H1 (cell line): ENCODE measurements at regions not wholly inside any gene's neighbourhood (a gene's known extent, or its start where the extent isn't known, plus 50 kb on each side); places are given as distances from the start of the nearest gene placed in this dataset.

Source experiments
- CTCF ChIA-PET: fragments of 300-600 bp; sonication (Branson Sonifier 250); formaldehyde crosslinking; loops from one replicate; lab custom pipeline; 2021; ENCODE audit not compliant: partially characterized antibody; lab: Charles Lee
- POLR2A ChIA-PET: fragments of 300-600 bp; sonication (Branson Sonifier 250); formaldehyde crosslinking; loops from one replicate; lab custom pipeline; 2021; ENCODE audit warnings: inconsistent platforms; ENCODE audit not compliant: partially characterized antibody; lab: Charles Lee
- DNase-seq, 2 experiments: peaks; one replicate each; pipeline versions ENCODE4 v3.0.0 to v3.0.0-alpha.2; 2010 to 2022; ENCODE audit warnings: low spot score in 2 of 2, low read depth in 1 of 2, mixed read lengths in 1 of 2
- FAIRE-seq: peaks from 2 replicates; lab custom pipeline; 2011; peaks lifted over from hg19 to GRCh38; lab: Jason Lieb, UNC
- H2AFZ ChIP-seq: 2 replicates; pipeline ENCODE4 v1.8.1; 2012; ENCODE audit warnings: low read length, inconsistent platforms
- H2AK5ac ChIP-seq: 2 replicates; pipeline ENCODE4 v1.6.1; 2013; ENCODE audit warnings: low read depth, low read length
- H2BK120ac ChIP-seq: replicated peaks from 2 replicates; pipeline ENCODE3; 2013; ENCODE audit warnings: low read depth, low read length, inconsistent platforms
- H2BK12ac ChIP-seq: 2 replicates; pipeline ENCODE4 v1.6.1; 2013; ENCODE audit warnings: low read depth, low read length
- H2BK15ac ChIP-seq: 2 replicates; pipeline ENCODE4 v1.6.1; 2013; ENCODE audit warnings: low read length
- H2BK20ac ChIP-seq: 2 replicates; pipeline ENCODE4 v1.6.1; 2013; ENCODE audit warnings: low read length
- H2BK5ac ChIP-seq: 2 replicates; pipeline ENCODE4 v1.6.1; 2013; ENCODE audit warnings: low read depth, low read length
- H3K14ac ChIP-seq: 2 replicates; pipeline ENCODE4 v1.6.1; 2013; ENCODE audit warnings: inconsistent platforms; ENCODE audit not compliant: insufficient read length
- H3K18ac ChIP-seq: 2 replicates; pipeline ENCODE4 v1.6.1; 2013; ENCODE audit warnings: low read length; ENCODE audit errors: extremely low read depth
- H3K23ac ChIP-seq: 2 replicates; pipeline ENCODE4 v1.6.1; 2013; ENCODE audit warnings: inconsistent platforms; ENCODE audit not compliant: insufficient read length
- H3K23me2 ChIP-seq: 2 replicates; pipeline ENCODE4 v1.6.1; 2013; ENCODE audit warnings: low read depth, low read length
- H3K27ac ChIP-seq: 2 replicates; pipeline ENCODE4 v1.6.1; 2011; ENCODE audit warnings: low read depth, low read length, inconsistent platforms
- H3K27me3 ChIP-seq, 4 experiments: replicated peaks in 1 of 4; 1 replicate in 1 of 4; 2 replicates in 3 of 4; pipeline versions ENCODE4 v1.6.1 to v1.8.1; 2011 to 2013; ENCODE audit warnings: low read length in 3 of 4, mild to moderate bottlenecking in 3 of 4, inconsistent platforms in 2 of 4, mixed read lengths in 2 of 4, moderate library complexity in 1 of 4; ENCODE audit not compliant: control insufficient read depth in 3 of 4, insufficient read depth in 3 of 4; ENCODE audit errors: extremely low read depth in 1 of 4
- H3K36me3 ChIP-seq, 4 experiments: 2 replicates each; pipeline versions ENCODE4 v1.6.1 to v1.8.1; 2011 to 2013; ENCODE audit warnings: mild to moderate bottlenecking in 4 of 4, low read length in 3 of 4, moderate library complexity in 2 of 4, control low read depth in 1 of 4, inconsistent platforms in 1 of 4; ENCODE audit not compliant: insufficient read depth in 4 of 4, control insufficient read depth in 2 of 4
- H3K4ac ChIP-seq: replicated peaks from 2 replicates; pipeline ENCODE3; 2013; ENCODE audit warnings: low read length, low read depth, mixed read lengths, inconsistent platforms; ENCODE audit not compliant: insufficient read length
- H3K4me1 ChIP-seq, 4 experiments: replicated peaks in 1 of 4; 1 replicate in 1 of 4; 2 replicates in 3 of 4; pipeline versions ENCODE4 v1.6.1 to v1.8.1; 2011 to 2013; ENCODE audit warnings: low read length in 3 of 4, inconsistent platforms in 2 of 4, mixed read lengths in 1 of 4; ENCODE audit not compliant: insufficient read depth in 4 of 4, control insufficient read depth in 3 of 4
- H3K4me2 ChIP-seq, 2 experiments: 2 replicates each; pipeline versions ENCODE4 v1.6.1 to v1.8.1; 2011 to 2013; ENCODE audit warnings: low read depth in 2 of 2, low read length in 2 of 2, control low read depth in 1 of 2, inconsistent platforms in 1 of 2, mild to moderate bottlenecking in 1 of 2; ENCODE audit not compliant: insufficient read depth in 1 of 2
- H3K4me3 ChIP-seq, 4 experiments: fragments of 200-600, 300-600 bp in 1 of 4; sonication (generic), shearing (Covaris generic), sonication (Bioruptor Twin) in 1 of 4; 2 replicates each; pipeline versions ENCODE4 v1.5.1 to v1.8.1; 2011 to 2016; ENCODE audit warnings: low read length in 4 of 4, low read depth in 3 of 4, control low read depth in 2 of 4, inconsistent platforms in 2 of 4, mild to moderate bottlenecking in 2 of 4, mixed read lengths in 1 of 4, moderate library complexity in 1 of 4; ENCODE audit not compliant: insufficient read depth in 2 of 4; ENCODE audit errors: extremely low read depth in 1 of 4
- H3K56ac ChIP-seq: replicated peaks from 2 replicates; pipeline ENCODE3; 2013; ENCODE audit warnings: low read depth, mild to moderate bottlenecking, mixed read lengths, low read length, inconsistent platforms; ENCODE audit not compliant: insufficient read length
- H3K79me1 ChIP-seq: 2 replicates; pipeline ENCODE4 v1.6.1; 2013; ENCODE audit warnings: low read depth, low read length, control low read depth
- H3K79me2 ChIP-seq, 2 experiments: 2 replicates each; pipeline versions ENCODE4 v1.6.1 to v1.8.1; 2012 to 2013; ENCODE audit warnings: low read length in 2 of 2, mild to moderate bottlenecking in 2 of 2, inconsistent platforms in 1 of 2; ENCODE audit not compliant: insufficient read depth in 2 of 2, control insufficient read depth in 1 of 2
- H3K9ac ChIP-seq, 4 experiments: replicated peaks in 1 of 4; 1 replicate in 1 of 4; 2 replicates in 3 of 4; pipeline versions ENCODE4 v1.6.1 to v1.8.1; 2011 to 2013; ENCODE audit warnings: low read depth in 3 of 4, low read length in 3 of 4, control low read depth in 2 of 4, mild to moderate bottlenecking in 2 of 4, moderate library complexity in 2 of 4, inconsistent platforms in 1 of 4; ENCODE audit errors: extremely low read depth in 1 of 4
- H3K9me3 ChIP-seq, 2 experiments: 2 replicates each; pipeline versions ENCODE4 v1.6.1 to v1.8.1; 2012 to 2013; ENCODE audit warnings: mild to moderate bottlenecking in 2 of 2, moderate library complexity in 2 of 2, control low read depth in 1 of 2, inconsistent platforms in 1 of 2, low read depth in 1 of 2, low read length in 1 of 2, mixed read lengths in 1 of 2; ENCODE audit not compliant: insufficient read depth in 2 of 2
- H4K20me1 ChIP-seq, 2 experiments: replicated peaks in 1 of 2; 2 replicates each; pipeline versions ENCODE3 to v1.8.1; 2011 to 2013; ENCODE audit warnings: inconsistent platforms in 2 of 2, low read length in 2 of 2, mild to moderate bottlenecking in 1 of 2; ENCODE audit not compliant: insufficient read depth in 2 of 2, control insufficient read depth in 1 of 2
- H4K5ac ChIP-seq: 2 replicates; pipeline ENCODE4 v1.6.1; 2013; ENCODE audit warnings: low read length, low read depth, mixed read lengths, inconsistent platforms; ENCODE audit not compliant: insufficient read length
- H4K8ac ChIP-seq: 2 replicates; pipeline ENCODE4 v1.8.0; 2013; ENCODE audit warnings: mild to moderate bottlenecking, moderate library complexity, low read length, inconsistent platforms; ENCODE audit not compliant: insufficient read depth; ENCODE audit errors: extremely low read depth
- H4K91ac ChIP-seq: replicated peaks from 2 replicates; pipeline ENCODE3; 2013; ENCODE audit warnings: low read length, mixed read lengths, inconsistent platforms; ENCODE audit not compliant: insufficient read length
- ASH2L ChIP-seq: fragments of 200-600, 300-600 bp; sonication (generic); IDR thresholded peaks from one replicate; pipeline ENCODE4 v1.7.1; 2017; ENCODE audit warnings: low read length
- CREB1 ChIP-seq: IDR thresholded peaks from 2 replicates; pipeline ENCODE4 v1.6.1; 2012; ENCODE audit warnings: inconsistent platforms
- HDAC2 ChIP-seq, 2 experiments: fragments of 300-600 bp in 1 of 2; sonication (generic) in 1 of 2; IDR thresholded peaks; 2 replicates each; pipeline ENCODE4 v1.6.1; 2011 to 2012; ENCODE audit warnings: low read depth in 2 of 2, low read length in 2 of 2, mild to moderate bottlenecking in 2 of 2, moderate library complexity in 2 of 2, borderline replicate concordance in 1 of 2, inconsistent platforms in 1 of 2
- KDM5A ChIP-seq: fragments of 200-600 bp; IDR thresholded peaks from 2 replicates; pipeline ENCODE4 v1.7.1; 2012; ENCODE audit warnings: mild to moderate bottlenecking, low read length, inconsistent platforms, mixed read lengths
- MAFK ChIP-seq: IDR thresholded peaks from 2 replicates; pipeline ENCODE4 v1.6.1; 2012; ENCODE audit warnings: low read depth, mild to moderate bottlenecking, improper control_type of control experiment, low read length
- POU5F1 ChIP-seq: IDR thresholded peaks from 2 replicates; pipeline ENCODE4 v1.6.1; 2011; ENCODE audit warnings: low read depth, mild to moderate bottlenecking, low read length, moderate library complexity
- SP1 ChIP-seq: IDR thresholded peaks from 2 replicates; pipeline ENCODE4 v1.6.1; 2011; ENCODE audit warnings: low read depth, low read length
- SUZ12 ChIP-seq: fragments of 200-600 bp; sonication (generic); IDR thresholded peaks from 2 replicates; pipeline ENCODE4 v1.6.1; 2012; ENCODE audit warnings: mild to moderate bottlenecking, inconsistent platforms, low read length, moderate library complexity, mixed read lengths
- TBP ChIP-seq: IDR thresholded peaks from 2 replicates; pipeline ENCODE4 v1.6.1; 2011; ENCODE audit warnings: low read depth, low read length, improper control_type of control experiment
- YY1 ChIP-seq: IDR thresholded peaks from 2 replicates; pipeline ENCODE4 v1.6.1; 2011; ENCODE audit warnings: low read depth, mild to moderate bottlenecking, low read length
- ZNF274 ChIP-seq: IDR thresholded peaks from 2 replicates; pipeline ENCODE4 v1.7.0; 2012; ENCODE audit warnings: low read length, borderline replicate concordance; ENCODE audit errors: extremely low read depth
- TF ChIP-seq, protein P1 (sequence below): IDR thresholded peaks from 2 replicates; pipeline ENCODE4 v1.6.1; 2012; ENCODE audit warnings: inconsistent platforms

- H2BK20ac ChIP-seq = no peak overlapping the region
- no peak overlapping the region for H4K5ac ChIP-seq
- TF ChIP-seq ASH2L (no peak), MAFK (no peak), SP1 (no peak), CREB1 (no peak), TBP (no peak), YY1 (no peak), HDAC2 (IDR thresholded peaks at IDR 0.05; ENCODE audit: borderline replicate concordance in 1 of 2, low read depth in 2 of 2, low read length in 2 of 2) (no peak), ZNF274 (no peak), KDM5A (no peak), POU5F1 (no peak), SUZ12 (no peak)
- TF ChIP-seq, protein P1, sequence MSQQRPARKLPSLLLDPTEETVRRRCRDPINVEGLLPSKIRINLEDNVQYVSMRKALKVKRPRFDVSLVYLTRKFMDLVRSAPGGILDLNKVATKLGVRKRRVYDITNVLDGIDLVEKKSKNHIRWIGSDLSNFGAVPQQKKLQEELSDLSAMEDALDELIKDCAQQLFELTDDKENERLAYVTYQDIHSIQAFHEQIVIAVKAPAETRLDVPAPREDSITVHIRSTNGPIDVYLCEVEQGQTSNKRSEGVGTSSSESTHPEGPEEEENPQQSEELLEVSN = no peak
- no peaks in the 10 kb centered on the region for H4K20me1 ChIP-seq
- no peak overlapping the region for H4K8ac ChIP-seq
- no peak overlapping the region for H3K23ac ChIP-seq
- no peak overlapping the region for H4K91ac ChIP-seq
- H3K79me2 ChIP-seq = no peaks in the 10 kb centered on the region
- H3K56ac ChIP-seq = no peak overlapping the region
- DNase-seq (no peak), FAIRE-seq (no peak)
- no peak overlapping the region for H2BK5ac ChIP-seq
- H3K4ac ChIP-seq = no peak overlapping the region
- H3K36me3 ChIP-seq = no peaks in the 10 kb centered on the region
- H2BK120ac ChIP-seq = no peak overlapping the region
- no peak overlapping the region for H3K9ac ChIP-seq
- no peaks in the 10 kb centered on the region for H3K23me2 ChIP-seq
- H3K27me3 ChIP-seq = no peaks in the 10 kb centered on the region
- H3K27ac ChIP-seq = no peak overlapping the region
- no peak overlapping the region for H3K4me3 ChIP-seq
- no peak overlapping the region for H3K14ac ChIP-seq
- no peak overlapping the region for H2AK5ac ChIP-seq
- H2BK12ac ChIP-seq = no peak overlapping the region
- H3K4me1 ChIP-seq = no peaks in the 10 kb centered on the region; a peak in 3 of 7 replicates
- H3K4me2 ChIP-seq = no peak overlapping the region
- CTCF ChIA-PET = no interaction called here
- H3K79me1 ChIP-seq = no peaks in the 10 kb centered on the region
- H2BK15ac ChIP-seq = no peak overlapping the region
- no peaks in the 10 kb centered on the region for H3K9me3 ChIP-seq
- no peak overlapping the region for H3K18ac ChIP-seq
- POLR2A ChIA-PET = interaction anchor here (0.7 kb wide), 1 partner anchor 14 kb away, joined by 3 read pairs; no protein-coding TSS in a partner anchor
- H2AFZ ChIP-seq = no peak overlapping the region
These were observed 286.8 kb downstream of the RBM43 start for GRCh38 chr2:150974864-150975263.
